ENCODE measurements at regions not wholly inside any gene's neighbourhood (a gene's known extent, or its start where the extent isn't known, plus 50 kb on each side); places are given as distances from the start of the nearest gene placed in this dataset.

DNA sequence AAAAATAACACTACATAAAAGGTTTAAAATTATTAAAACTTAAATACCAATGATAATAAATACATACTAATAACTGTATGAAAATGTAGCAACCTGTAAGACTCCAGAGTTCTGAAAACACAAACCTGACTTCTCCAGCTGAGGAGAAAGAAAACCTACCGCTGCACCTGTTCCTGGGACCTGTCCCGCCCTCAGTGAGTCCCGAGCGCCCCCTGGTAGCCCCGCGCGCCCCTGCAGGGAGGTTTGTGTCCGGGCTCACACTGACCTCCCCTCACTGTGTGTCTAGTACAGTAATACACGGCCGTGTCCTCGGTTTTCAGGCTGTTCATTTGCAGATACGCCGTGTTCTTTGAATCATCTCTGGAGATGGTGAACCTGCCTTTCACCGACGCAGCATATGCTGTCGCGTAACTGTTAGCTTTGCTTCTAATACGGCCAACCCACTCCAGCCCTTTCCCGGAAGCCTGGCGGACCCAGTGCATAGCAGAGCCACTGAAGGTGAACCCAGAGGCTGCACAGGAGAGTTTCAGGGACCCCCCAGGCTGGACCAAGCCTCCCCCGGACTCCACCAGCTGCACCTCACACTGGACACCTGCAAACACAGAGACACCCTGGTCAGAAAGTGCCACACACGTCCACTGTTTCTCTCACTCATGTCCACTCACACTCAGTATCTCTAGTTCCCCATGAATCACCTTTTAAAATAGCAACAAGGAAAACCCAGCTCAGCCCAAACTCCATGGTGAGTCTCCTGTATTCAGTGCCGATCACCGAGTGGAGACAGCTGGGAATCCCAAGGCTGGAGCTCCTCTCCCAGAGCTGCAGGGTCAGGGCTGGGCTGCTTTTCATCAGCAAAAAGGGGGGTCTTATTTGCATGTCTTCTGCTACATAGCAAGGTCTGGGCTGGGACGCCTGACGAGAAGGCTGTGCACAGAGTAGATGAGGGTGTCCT, 1276.3 kb downstream of the TMEM121 start:
- intact Hi-C loops (cut with DNase I; ENCODE audit: low total_unique reads), result no loop called here
- TF ChIP-seq, protein P1, sequence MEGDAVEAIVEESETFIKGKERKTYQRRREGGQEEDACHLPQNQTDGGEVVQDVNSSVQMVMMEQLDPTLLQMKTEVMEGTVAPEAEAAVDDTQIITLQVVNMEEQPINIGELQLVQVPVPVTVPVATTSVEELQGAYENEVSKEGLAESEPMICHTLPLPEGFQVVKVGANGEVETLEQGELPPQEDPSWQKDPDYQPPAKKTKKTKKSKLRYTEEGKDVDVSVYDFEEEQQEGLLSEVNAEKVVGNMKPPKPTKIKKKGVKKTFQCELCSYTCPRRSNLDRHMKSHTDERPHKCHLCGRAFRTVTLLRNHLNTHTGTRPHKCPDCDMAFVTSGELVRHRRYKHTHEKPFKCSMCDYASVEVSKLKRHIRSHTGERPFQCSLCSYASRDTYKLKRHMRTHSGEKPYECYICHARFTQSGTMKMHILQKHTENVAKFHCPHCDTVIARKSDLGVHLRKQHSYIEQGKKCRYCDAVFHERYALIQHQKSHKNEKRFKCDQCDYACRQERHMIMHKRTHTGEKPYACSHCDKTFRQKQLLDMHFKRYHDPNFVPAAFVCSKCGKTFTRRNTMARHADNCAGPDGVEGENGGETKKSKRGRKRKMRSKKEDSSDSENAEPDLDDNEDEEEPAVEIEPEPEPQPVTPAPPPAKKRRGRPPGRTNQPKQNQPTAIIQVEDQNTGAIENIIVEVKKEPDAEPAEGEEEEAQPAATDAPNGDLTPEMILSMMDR (IDR thresholded peaks at IDR 0.05), result no peak
- TF ChIP-seq EP300 (IDR thresholded peaks at IDR 0.05), result no peak
- Histone ChIP-seq H3K36me3 (no peaks in the 10 kb centered on the region), H3K4me3 (no peak overlapping the region), H3K4me1 (no peaks in the 10 kb centered on the region), H3K27me3 (peaks cover 0 to 33% (median 0%) of the 10 kb centered on the region in 3 donors), H3K27ac (no peak overlapping the region), H3K9me3 (no peaks in the 10 kb centered on the region)
- no peak for DNase-seq
- 59 to 63% (median 59%) methylated on average over 25 to 26 of the region's 26 CpGs for WGBS, 5 donors

DNA sequence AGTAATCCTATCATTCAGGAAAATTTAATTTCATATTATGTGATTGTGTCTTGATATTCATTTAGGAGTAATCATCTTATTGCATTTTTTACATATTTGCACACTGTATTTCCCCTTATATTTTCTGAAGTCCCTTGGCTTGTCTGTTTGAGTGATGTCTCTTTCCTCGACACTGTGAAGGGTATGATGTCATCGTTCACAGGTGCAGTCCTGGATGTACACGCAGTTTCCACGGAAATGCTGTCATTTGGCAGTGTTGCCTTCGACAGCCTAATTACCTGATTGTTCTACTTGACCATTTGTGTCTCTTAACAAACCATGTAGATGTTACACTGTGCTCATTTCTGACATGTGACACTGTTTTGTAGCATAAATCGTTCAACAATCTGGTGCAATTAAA, 1277.0 kb downstream of the TMEM121 start:
- Histone ChIP-seq H3K27ac (no peak overlapping the region), H3K4me1 (no peaks in the 10 kb centered on the region), H3K36me3 (no peaks in the 10 kb centered on the region), H3K9me3 (no peaks in the 10 kb centered on the region), H3K27me3 (peaks cover 0 to 37% (median 0%) of the 10 kb centered on the region in 3 donors), H3K4me3 (no peak overlapping the region)
- WGBS, 5 donors, result 52 to 58% (median 57%) methylated on average over 6 of the region's 6 CpGs
- TF ChIP-seq, protein P1 (IDR thresholded peaks at IDR 0.05), result no peak
- TF ChIP-seq POLR2AphosphoS5 (IDR thresholded peaks at IDR 0.05), result no peak
- TF ChIP-seq POLR2A (IDR thresholded peaks at IDR 0.05), result no peak
- TF ChIP-seq EP300 (IDR thresholded peaks at IDR 0.05), result no peak
- intact Hi-C loops (cut with DNase I; ENCODE audit: low total_unique reads), result no loop called here
- DNase-seq, result no peak

DNA sequence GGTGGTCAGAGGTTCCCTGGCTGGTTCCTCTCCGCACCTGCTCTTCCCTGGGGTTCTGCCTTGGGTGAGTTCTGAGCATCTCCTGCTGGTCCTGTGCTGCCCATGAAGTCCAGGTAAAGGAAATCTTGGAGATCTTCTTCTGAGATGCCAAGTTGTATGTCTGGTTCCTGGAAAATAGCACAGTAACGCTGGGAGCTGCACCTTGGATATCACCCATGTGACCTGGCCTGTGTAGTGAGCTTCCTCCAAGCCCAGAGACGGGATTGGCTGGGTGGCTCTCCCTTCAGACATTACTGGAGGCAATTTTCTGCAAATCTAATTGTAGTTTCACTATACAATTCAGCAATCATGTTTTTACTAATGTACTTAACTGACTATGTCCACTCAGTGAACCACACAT, 1281.1 kb downstream of the TMEM121 start:
- H3K4me3 ChIP-seq, result no peak overlapping the region
- H3K4me1 ChIP-seq, result no peaks in the 10 kb centered on the region
- peaks cover 0 to 34% (median 0%) of the 10 kb centered on the region in 3 donors for H3K27me3 ChIP-seq
- TF ChIP-seq, protein P1 (IDR thresholded peaks at IDR 0.05), result no peak
- TF ChIP-seq POLR2A (IDR thresholded peaks at IDR 0.05) (no peak), POLR2AphosphoS5 (IDR thresholded peaks at IDR 0.05) (no peak), EP300 (IDR thresholded peaks at IDR 0.05) (no peak)
- H3K27ac ChIP-seq, result no peak overlapping the region
- WGBS, 5 donors, result 28 to 50% (median 36%) methylated on average over 3 of the region's 3 CpGs
- intact Hi-C loops (cut with DNase I; ENCODE audit: low total_unique reads), result no loop called here
- no peaks in the 10 kb centered on the region for H3K36me3 ChIP-seq
- H3K9me3 ChIP-seq, result no peaks in the 10 kb centered on the region
- DNase-seq, result no peak

DNA sequence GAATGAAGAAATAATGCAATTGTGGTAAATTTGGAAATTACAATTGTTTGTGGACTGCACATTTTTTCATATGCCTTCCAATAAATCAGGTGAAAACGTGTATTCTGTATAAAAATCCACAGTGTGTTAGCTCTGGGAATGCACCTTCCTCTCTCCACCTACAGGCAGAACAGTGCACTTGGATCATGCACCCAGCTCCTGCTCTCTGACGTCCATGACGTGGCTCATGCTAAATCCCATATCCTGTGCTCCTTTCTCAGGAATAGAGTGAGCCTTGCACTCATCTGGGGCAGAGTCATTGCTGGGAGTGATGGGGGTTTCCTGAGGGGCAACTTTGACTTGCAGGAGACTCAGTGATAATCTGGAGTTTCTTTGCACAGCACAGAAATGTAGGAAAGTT, 1282.1 kb downstream of the TMEM121 start:
- Histone ChIP-seq H3K27me3 (peaks cover 0 to 31% (median 0%) of the 10 kb centered on the region in 3 donors), H3K4me3 (no peak overlapping the region), H3K36me3 (no peaks in the 10 kb centered on the region), H3K27ac (no peak overlapping the region), H3K9me3 (no peaks in the 10 kb centered on the region), H3K4me1 (no peaks in the 10 kb centered on the region)
- intact Hi-C loops (cut with DNase I; ENCODE audit: low total_unique reads), result no loop called here
- DNase-seq, result no peak
- WGBS, 5 donors, result 20 to 36% (median 24%) methylated on average over 3 of the region's 3 CpGs
- TF ChIP-seq POLR2AphosphoS5 (IDR thresholded peaks at IDR 0.05) (no peak), EP300 (IDR thresholded peaks at IDR 0.05) (no peak), POLR2A (IDR thresholded peaks at IDR 0.05) (no peak)
- TF ChIP-seq, protein P1 (IDR thresholded peaks at IDR 0.05), result no peak

Measured in stomach (tissue), 8 donors.